ENCODE measurements at regions not wholly inside any gene's neighbourhood (a gene's known extent, or its start where the extent isn't known, plus 50 kb on each side); places are given as distances from the start of the nearest gene placed in this dataset.

- Histone ChIP-seq H3K4me1 (peaks cover 0 to 4% (median 0%) of the 10 kb centered on the region in 4 donors), H3K9me3 (peaks cover 0 to 4% (median 0%) of the 10 kb centered on the region in 4 donors), H3K36me3 (no peaks in the 10 kb centered on the region), H3K27ac (no peak overlapping the region), H3K4me3 (no peak overlapping the region), H3K27me3 (no peaks in the 10 kb centered on the region)
- TF ChIP-seq CTCF (IDR thresholded peaks at IDR 0.05): peak; percentile 39 to 70 (median 60)
- TF ChIP-seq POLR2A (IDR thresholded peaks at IDR 0.05): no peak
- DNase-seq: no peak
These were observed 79.6 kb upstream of the TEKT1 start for GRCh38 chr17:6910987-6911603.

DNA sequence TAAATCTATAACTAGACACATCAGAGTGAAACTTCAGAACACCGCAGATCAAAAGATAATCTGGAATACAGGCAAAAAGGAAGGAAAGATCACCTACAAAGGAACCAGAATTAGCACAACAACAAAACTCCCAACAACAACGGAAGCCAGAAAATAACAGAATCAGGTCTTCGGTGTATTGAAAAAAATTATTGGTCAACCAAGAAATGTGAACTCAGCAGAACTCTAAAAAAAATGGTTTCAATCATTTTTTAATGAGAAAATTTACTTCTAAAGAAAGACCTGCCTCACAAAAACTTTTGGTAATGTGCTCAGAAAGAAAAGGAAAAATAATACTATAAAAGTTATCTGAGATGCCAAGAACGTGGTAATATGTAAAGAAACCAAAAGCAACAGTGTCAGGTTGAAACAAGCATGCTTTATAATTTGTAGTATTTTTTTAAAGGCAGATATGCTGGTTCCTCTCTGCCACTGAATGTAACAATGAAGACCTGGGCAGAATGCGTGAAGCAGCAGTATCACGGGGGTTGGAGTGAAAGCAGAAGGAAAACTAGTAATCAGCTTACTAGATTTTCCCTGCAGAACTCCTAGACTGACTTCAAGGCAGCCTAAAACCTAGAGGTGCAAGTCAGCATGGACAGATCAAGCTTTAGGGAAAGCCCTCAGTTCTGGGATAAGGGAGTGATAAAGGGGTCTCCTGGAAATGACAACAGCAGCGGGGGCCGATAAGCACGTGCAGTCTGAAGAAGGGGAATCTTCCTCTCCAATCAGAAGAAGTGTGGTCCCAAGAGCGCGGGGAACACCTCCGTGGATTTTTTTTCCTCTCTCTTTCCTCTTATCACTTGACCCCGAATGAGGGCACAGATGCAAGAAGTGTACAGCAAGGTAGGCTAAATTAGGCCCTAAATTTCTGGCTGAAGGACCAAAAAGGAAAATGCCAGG lies 80.9 kb upstream of the TEKT1 start:
- no peak for DNase-seq
- Histone ChIP-seq H3K9me3 (peaks cover 0 to 4% (median 0%) of the 10 kb centered on the region in 4 donors), H3K27ac (no peak overlapping the region), H3K36me3 (no peaks in the 10 kb centered on the region), H3K4me3 (no peak overlapping the region), H3K27me3 (no peaks in the 10 kb centered on the region), H3K4me1 (peaks cover 0 to 4% (median 0%) of the 10 kb centered on the region in 4 donors)
- TF ChIP-seq CTCF (IDR thresholded peaks at IDR 0.05): no peak
- no peak for TF ChIP-seq POLR2A (IDR thresholded peaks at IDR 0.05)

DNA sequence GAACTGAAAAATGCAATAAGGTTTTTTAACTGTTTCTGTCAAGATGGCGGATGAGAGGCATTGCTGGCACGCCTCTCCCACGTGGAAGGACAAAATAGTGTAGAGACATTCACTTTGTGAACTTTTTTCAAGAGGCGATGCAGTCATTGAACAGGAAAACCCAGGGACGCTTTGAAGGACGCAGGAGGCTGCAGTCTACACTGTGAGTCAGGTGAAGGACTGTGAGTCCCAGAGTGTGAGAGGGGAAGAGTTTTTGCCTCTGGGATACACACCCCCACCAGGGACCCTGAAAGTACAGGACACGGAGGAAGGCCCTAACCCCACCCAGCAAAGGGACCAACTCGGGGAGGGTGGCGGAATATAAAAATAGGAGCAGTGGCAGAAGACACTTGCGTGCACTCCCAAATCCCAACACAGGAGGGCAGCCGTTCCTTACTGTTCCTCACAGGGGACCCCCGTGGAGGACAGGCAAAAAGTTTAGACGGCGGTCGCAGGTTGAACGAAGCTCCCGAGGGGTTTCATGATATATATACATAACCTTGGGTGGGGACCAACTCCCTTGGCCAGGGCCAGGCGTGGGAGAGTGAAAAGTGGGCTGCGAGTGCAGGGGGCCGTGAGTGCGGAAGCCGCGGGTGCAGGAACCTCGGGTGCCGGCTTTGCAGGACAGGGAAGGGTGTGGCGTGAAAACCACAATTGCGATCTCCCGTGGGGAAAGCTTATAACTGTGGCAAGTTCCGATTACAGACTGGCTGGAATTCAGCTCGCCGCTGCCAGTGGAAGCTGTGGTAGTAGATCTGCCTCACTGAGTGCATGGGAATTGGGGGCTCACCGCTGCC lies 82.0 kb upstream of the ALOX12 start:
- Histone ChIP-seq H3K27ac (no peak overlapping the region), H3K36me3 (no peaks in the 10 kb centered on the region), H3K4me3 (peak overlapping the region; percentile 2 to 30 (median 26)), H3K27me3 (no peaks in the 10 kb centered on the region), H3K9me3 (peaks cover 0 to 4% (median 0%) of the 10 kb centered on the region in 4 donors), H3K4me1 (peaks cover 0 to 4% (median 0%) of the 10 kb centered on the region in 4 donors)
- peak; percentile 67 to 89 (median 79) for DNase-seq
- no peak for TF ChIP-seq POLR2A (IDR thresholded peaks at IDR 0.05)
- TF ChIP-seq CTCF (IDR thresholded peaks at IDR 0.05): peak; percentile 54 to 68 (median 62)

DNA sequence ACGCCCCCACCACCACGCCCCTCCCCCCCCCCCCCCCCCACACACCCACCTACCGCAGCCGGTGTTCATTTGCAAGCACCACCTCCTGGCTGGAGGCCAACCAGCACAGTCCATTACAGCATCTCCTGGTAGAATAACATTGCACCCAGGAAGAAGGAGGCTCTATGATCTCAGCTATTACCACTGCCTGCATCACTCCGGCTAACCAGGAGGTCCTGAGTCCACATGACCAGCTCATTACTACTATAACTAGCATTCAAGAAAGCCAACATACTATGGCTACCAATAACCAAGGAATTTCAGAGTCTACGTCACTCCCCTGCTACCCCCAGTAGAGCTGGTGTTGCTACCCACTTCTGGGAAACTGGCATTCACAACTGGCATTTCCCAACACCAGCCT lies 81.1 kb upstream of the ALOX12 start:
- H3K36me3 ChIP-seq: no peaks in the 10 kb centered on the region
- no peak for DNase-seq
- no peaks in the 10 kb centered on the region for H3K27me3 ChIP-seq
- no peak overlapping the region for H3K27ac ChIP-seq
- H3K4me1 ChIP-seq: peaks cover 0 to 4% (median 0%) of the 10 kb centered on the region in 4 donors
- peaks cover 0 to 4% (median 0%) of the 10 kb centered on the region in 4 donors for H3K9me3 ChIP-seq
- no peak overlapping the region for H3K4me3 ChIP-seq
- no peak for TF ChIP-seq POLR2A (IDR thresholded peaks at IDR 0.05)
- TF ChIP-seq CTCF (IDR thresholded peaks at IDR 0.05): no peak

DNA sequence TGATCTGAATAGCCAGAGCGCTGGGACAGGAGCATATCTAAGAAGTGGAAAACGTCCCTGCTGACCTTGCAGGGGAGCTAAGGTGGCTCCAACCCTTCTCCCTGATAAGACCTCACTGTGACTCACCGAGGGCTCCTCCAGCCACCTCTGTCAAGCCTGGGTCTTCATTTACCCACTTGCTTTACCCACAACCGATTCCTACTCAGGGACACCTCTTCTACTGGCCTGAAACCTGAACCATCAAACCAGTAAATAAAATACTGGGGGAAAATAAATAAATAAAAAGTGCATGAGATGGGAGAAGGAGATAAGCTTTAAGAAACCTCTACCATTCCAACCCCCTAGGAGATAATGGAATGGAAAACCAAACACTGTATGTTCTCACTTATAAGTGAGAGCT lies 80.2 kb upstream of the ALOX12 start:
- H3K4me1 ChIP-seq: peaks cover 0 to 4% (median 0%) of the 10 kb centered on the region in 4 donors
- H3K9me3 ChIP-seq: peaks cover 0 to 4% (median 0%) of the 10 kb centered on the region in 4 donors
- no peak for TF ChIP-seq CTCF (IDR thresholded peaks at IDR 0.05)
- TF ChIP-seq POLR2A (IDR thresholded peaks at IDR 0.05): no peak
- no peaks in the 10 kb centered on the region for H3K27me3 ChIP-seq
- H3K36me3 ChIP-seq: no peaks in the 10 kb centered on the region
- DNase-seq: no peak
- no peak overlapping the region for H3K4me3 ChIP-seq
- no peak overlapping the region for H3K27ac ChIP-seq

Measured in Peyer's patch (tissue), 4 donors.